ENCODE measurements at regions not wholly inside any gene's neighbourhood (a gene's known extent, or its start where the extent isn't known, plus 50 kb on each side); places are given as distances from the start of the nearest gene placed in this dataset.

DNA sequence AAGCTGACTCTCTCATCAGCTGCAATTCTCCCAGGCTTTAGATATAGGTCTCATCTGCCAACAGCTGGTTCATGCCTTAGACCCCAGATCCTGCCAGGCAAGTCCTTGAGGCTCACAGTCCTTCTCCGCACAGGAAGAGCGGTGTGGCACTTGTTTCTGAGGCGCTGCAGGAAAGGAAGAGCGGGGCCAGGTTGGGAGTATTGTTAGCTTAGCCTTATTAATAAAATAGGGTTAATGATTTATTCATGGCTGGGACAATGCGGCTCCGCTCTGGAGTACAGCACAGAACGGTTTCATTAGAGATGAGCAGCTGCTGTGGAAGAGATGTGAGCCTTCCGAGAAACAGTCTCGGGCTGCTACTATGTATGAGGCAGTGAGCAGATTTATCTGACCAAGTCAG, 78.1 kb downstream of the FZD1 start:
- TF ChIP-seq, protein P1, sequence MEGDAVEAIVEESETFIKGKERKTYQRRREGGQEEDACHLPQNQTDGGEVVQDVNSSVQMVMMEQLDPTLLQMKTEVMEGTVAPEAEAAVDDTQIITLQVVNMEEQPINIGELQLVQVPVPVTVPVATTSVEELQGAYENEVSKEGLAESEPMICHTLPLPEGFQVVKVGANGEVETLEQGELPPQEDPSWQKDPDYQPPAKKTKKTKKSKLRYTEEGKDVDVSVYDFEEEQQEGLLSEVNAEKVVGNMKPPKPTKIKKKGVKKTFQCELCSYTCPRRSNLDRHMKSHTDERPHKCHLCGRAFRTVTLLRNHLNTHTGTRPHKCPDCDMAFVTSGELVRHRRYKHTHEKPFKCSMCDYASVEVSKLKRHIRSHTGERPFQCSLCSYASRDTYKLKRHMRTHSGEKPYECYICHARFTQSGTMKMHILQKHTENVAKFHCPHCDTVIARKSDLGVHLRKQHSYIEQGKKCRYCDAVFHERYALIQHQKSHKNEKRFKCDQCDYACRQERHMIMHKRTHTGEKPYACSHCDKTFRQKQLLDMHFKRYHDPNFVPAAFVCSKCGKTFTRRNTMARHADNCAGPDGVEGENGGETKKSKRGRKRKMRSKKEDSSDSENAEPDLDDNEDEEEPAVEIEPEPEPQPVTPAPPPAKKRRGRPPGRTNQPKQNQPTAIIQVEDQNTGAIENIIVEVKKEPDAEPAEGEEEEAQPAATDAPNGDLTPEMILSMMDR (IDR thresholded peaks at IDR 0.05), result no peak
- no peak for TF ChIP-seq POLR2A (IDR thresholded peaks at IDR 0.05)
- TF ChIP-seq POLR2AphosphoS5 (IDR thresholded peaks at IDR 0.05), result no peak

All from suprapubic skin (tissue), 4 donors.